Activated T-helper 2 cell treated with anti-CD3 and anti-CD28 coated beads, Interferon-gamma antibody, Interleukin-2, Interleukin-4, amounts not matched to agents 10 μg/mL and 5 μg/mL and 100 μg/mL, durations not matched to agents 14 hours and 24 hours and 36 hours (primary cell): ENCODE measurements at regions not wholly inside any gene's neighbourhood (a gene's known extent, or its start where the extent isn't known, plus 50 kb on each side); places are given as distances from the start of the nearest gene placed in this dataset.
"Not testable (repeated sequence)": the region's sequence is repeated elsewhere in the genome, so short reads cannot be mapped to it uniquely, and the experiment has no call there.

Experiments used
- DNase-seq: peaks from one replicate; pipeline ENCODE4 v3.0.0; 2021; ENCODE audit warnings: low spot score
- H3K27ac Mint-ChIP-seq: one replicate; pipeline ENCODE4 v1.8.0; 2021; ENCODE audit warnings: mixed read lengths
- H3K27me3 Mint-ChIP-seq: one replicate; pipeline ENCODE4 v1.8.0; 2021; ENCODE audit warnings: low read depth, mixed read lengths
- H3K36me3 Mint-ChIP-seq: one replicate; pipeline ENCODE4 v1.8.0; 2021; ENCODE audit warnings: low read depth, mixed read lengths
- H3K4me1 Mint-ChIP-seq: one replicate; pipeline ENCODE4 v1.8.0; 2021; ENCODE audit warnings: low read depth, mixed read lengths
- H3K4me3 Mint-ChIP-seq: one replicate; pipeline ENCODE4 v1.8.0; 2021; ENCODE audit warnings: low read depth, mild to moderate bottlenecking, moderate library complexity, mixed read lengths
- H3K9me3 Mint-ChIP-seq: one replicate; pipeline ENCODE4 v1.8.0; 2021; ENCODE audit warnings: mixed read lengths
- intact Hi-C: fragments of 100-400 bp; cut with micrococcal nuclease; formaldehyde crosslinking; loops from one replicate; pipeline ENCODE4 v1.15.1; 2023

DNA sequence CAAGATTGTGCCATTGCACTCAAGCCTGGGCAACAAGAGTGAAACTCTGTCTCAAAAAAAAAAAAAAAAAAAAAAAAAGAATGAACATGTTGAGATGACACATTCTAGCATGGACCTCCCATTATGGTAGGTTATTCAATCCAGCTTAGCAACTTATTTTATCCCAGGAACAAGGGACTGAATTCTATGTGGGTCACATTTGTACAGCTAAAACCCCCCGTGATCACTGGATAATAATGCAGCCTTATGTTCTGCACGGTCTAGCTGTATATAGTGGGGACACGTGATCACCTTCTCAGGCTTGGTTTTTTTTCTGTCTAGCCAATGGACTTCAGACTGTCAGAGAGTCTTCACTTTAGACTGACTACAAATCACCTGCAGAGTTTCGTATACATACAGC, 115.2 kb upstream of the FRG1 start:
- Mint-ChIP-seq H3K36me3 (no peaks in the 10 kb centered on the region), H3K27ac (no peak overlapping the region), H3K9me3 (no peaks in the 10 kb centered on the region), H3K4me3 (no peak overlapping the region), H3K4me1 (no peaks in the 10 kb centered on the region), H3K27me3 (no peaks in the 10 kb centered on the region)
- intact Hi-C loops, result no loop called here
- DNase-seq, result no peak

DNA sequence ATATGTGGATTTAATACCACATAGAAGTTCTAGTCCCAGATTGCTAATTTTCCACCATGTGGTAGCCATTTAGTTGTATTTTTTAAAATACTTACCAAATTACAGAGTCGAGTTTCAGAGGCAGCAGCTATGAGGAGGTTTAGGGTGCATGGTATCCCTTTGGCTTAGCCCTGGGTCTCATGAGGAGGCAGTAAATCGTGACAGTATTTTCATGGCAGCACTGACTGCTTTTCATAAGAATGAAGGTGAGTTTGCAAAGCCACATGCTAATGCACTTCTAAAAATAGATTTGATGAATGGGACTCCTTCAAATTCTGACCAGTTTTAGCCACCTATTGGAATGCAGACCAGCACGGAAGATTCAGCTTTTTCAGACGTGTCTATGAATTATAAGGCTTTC, 114.0 kb upstream of the FRG1 start:
- no peak for DNase-seq
- Mint-ChIP-seq H3K4me1 (no peaks in the 10 kb centered on the region), H3K9me3 (no peaks in the 10 kb centered on the region), H3K4me3 (no peak overlapping the region), H3K36me3 (no peaks in the 10 kb centered on the region), H3K27ac (no peak overlapping the region), H3K27me3 (no peaks in the 10 kb centered on the region)
- intact Hi-C loops, result no loop called here

DNA sequence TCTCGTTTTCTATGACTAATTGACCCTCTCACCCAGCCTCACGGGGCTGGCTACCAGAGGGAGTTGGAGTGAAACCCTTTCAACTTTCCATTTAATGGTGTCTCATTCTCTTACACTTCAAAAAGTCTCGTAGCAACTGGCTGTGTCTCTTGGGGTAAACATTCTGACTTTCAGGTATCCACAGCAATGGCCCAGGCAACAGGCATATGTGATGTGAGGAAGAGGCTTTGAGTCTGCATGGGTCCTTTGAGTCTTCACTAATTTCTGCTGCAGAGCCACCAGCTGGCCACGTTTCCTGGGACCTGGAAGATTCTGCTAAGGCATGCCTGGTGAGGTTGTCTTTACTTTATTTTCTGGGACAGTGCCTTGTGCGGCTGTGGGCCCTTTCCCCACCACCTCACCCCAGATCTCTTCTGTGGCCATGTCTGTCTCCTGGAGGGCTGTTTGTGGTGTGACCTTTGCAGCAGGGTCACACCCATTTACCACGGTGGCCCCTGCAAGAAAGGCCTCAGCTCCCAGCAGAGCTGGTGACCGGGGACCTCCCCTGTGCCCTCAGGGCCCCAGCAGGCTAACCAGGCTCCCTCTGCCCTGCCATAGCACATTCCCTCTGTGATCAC, 112.5 kb upstream of the FRG1 start:
- H3K9me3 Mint-ChIP-seq, result no peaks in the 10 kb centered on the region
- no peaks in the 10 kb centered on the region for H3K36me3 Mint-ChIP-seq
- H3K4me1 Mint-ChIP-seq, result no peaks in the 10 kb centered on the region

DNA sequence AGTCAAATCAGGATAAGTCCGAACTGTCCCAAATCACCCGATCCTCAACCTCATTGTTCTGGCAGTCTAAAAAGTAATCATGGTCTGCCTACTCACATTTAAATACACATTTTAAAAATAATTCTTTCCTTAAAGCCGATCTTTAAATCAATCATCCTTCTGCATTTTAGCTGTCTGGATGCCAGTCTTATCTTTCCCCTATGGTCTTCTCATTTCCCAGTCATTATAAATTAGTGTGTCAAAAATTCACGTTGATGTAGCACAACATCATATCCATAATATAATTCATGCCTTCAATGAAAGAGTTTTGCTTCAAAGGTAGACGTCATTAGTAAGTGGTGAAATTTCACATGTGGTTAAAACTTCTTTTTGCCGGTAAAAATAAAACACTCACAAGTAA, 108.1 kb upstream of the FRG1 start:
- Mint-ChIP-seq H3K27ac (no peak overlapping the region), H3K36me3 (no peaks in the 10 kb centered on the region), H3K27me3 (no peaks in the 10 kb centered on the region), H3K4me3 (no peak overlapping the region), H3K9me3 (peaks cover 4% of the 10 kb centered on the region), H3K4me1 (no peaks in the 10 kb centered on the region)
- intact Hi-C loops, result no loop called here
- DNase-seq, result no peak

More for the DNA sequence above, 112.5 kb upstream of the FRG1 start:
- Mint-ChIP-seq H3K27me3 (no peaks in the 10 kb centered on the region), H3K27ac (no peak overlapping the region), H3K4me3 (no peak overlapping the region)
- intact Hi-C loops, result no loop called here
- DNase-seq, result no peak

DNA sequence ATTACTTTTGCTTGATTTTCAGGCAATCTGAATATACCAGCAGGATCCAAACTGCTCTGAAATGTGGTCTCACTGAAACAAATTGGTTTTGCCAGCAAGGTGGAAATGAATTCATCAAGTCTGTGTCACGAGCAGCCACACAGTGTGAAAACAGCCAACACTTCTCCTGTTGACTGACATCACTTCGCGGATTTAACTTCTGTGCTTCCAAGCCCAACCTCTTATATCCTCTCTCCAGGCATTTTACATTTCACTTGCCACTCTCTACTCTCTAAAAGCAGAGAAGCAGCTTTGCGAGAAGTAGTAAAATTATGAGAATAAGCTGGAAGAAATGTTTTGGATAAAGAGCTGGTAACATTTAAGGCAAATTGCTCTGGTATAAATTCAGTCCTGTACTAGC, 106.1 kb upstream of the FRG1 start:
- H3K36me3 Mint-ChIP-seq, result no peaks in the 10 kb centered on the region
- no peak overlapping the region for H3K4me3 Mint-ChIP-seq
- DNase-seq, result no peak
- no peaks in the 10 kb centered on the region for H3K27me3 Mint-ChIP-seq
- no peaks in the 10 kb centered on the region for H3K4me1 Mint-ChIP-seq
- H3K27ac Mint-ChIP-seq, result no peak overlapping the region
- intact Hi-C loops, result no loop called here
- H3K9me3 Mint-ChIP-seq, result peaks cover 4% of the 10 kb centered on the region

DNA sequence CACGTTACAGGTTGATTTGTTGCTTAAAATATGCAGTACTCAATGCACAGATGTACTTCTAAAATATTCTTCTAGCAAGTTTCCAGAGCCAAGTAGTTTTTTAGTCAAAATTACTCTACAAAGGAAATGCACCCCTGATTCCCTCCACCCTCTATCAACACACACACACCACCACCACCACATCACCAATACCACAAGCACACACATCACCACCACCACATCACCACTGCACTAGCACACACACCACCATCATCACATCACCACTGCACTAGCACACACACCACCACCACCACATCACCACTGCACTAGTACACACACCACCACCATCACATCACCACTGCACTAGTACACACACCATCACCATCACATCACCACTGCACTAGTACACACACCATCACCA, 105.2 kb upstream of the FRG1 start:
- DNase-seq, result no peak
- Mint-ChIP-seq H3K36me3 (no peaks in the 10 kb centered on the region), H3K4me3 (no peak overlapping the region), H3K4me1 (no peaks in the 10 kb centered on the region), H3K27me3 (no peaks in the 10 kb centered on the region), H3K9me3 (peaks cover 4% of the 10 kb centered on the region), H3K27ac (no peak overlapping the region)
- intact Hi-C loops, result no loop called here

DNA sequence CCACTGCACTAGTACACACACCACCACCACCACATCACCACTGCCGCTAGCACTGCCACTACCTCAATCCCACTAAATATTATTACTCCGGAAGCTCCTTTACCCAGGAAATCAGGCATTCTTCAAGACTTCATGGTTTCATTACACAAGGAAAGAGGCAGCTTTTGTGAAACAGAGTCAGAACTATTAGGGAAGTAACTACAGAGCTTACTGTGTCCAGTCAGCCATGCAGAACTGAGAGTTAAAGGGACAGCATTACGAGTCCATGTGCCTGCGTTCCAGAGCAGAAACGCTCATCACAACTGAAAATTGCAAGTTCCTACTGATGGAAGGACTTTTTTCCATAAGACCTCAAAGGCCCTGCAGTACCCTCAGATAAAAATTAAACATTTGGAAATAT, 103.2 kb upstream of the FRG1 start:
- Mint-ChIP-seq H3K4me1 (no peaks in the 10 kb centered on the region), H3K9me3 (peaks cover 4% of the 10 kb centered on the region), H3K36me3 (no peaks in the 10 kb centered on the region), H3K27me3 (no peaks in the 10 kb centered on the region), H3K4me3 (no peak overlapping the region), H3K27ac (no peak overlapping the region)
- DNase-seq, result no peak
- intact Hi-C loops, result no loop called here

DNA sequence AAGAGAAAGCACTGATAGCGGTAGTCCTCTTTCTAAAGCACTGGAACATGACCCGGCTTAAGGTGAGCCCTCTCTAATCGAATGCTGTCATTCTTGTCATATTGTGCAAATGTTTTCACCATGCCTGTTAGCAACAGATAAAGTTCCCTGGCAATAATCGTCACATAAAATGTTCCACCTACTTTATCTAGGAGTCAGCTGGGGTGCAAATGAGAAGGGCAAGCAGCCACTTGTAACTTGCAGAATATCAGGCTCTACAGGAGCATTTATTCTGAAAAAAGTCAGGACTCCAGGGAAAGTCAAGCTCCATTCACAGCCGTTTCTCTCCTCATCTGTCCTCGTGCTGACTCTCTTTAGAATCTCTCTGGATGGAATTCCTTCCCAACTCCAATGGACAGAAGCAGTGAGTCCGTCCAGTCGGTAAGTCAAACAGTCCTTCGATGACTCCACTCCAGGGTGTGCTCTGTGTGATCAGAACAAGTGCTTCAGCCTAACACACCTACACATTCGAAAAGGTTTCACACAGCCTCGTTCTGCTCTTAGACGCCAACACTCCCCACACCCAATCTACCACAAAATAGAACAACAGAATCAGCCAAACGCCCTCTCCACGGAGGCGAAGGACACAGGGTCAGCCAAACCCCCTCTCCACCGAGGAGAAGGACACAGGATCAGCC, 101.7 kb upstream of the FRG1 start:
- no peak overlapping the region for H3K27ac Mint-ChIP-seq
- H3K27me3 Mint-ChIP-seq, result no peaks in the 10 kb centered on the region
- no peak for DNase-seq
- H3K4me1 Mint-ChIP-seq, result no peaks in the 10 kb centered on the region
- H3K9me3 Mint-ChIP-seq, result peaks cover 4% of the 10 kb centered on the region
- no peak overlapping the region for H3K4me3 Mint-ChIP-seq
- H3K36me3 Mint-ChIP-seq, result no peaks in the 10 kb centered on the region
- intact Hi-C loops, result no loop called here

DNA sequence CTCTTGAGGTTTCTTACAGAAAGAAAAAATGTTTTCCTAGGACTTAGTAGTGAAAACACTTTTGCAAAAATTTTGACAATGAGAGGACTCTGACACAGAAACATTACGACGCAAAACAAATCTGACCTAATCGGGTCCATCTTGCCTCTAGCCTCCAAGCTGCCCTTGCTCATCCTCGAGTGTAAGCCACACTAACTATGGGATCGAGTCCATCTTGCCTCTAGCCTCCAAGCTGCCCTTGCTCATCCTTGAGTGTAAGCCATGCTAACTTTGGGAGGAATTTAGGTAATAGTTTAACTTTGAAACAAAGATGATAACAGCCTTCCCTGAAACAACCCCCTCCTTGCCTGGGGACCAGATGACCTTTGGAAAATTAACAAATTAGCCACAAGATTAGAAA, 100.3 kb upstream of the FRG1 start:
- intact Hi-C loops, result no loop called here
- Mint-ChIP-seq H3K27me3 (no peaks in the 10 kb centered on the region), H3K36me3 (no peaks in the 10 kb centered on the region), H3K9me3 (peaks cover 4% of the 10 kb centered on the region), H3K4me1 (no peaks in the 10 kb centered on the region), H3K4me3 (no peak overlapping the region), H3K27ac (no peak overlapping the region)
- no peak for DNase-seq

DNA sequence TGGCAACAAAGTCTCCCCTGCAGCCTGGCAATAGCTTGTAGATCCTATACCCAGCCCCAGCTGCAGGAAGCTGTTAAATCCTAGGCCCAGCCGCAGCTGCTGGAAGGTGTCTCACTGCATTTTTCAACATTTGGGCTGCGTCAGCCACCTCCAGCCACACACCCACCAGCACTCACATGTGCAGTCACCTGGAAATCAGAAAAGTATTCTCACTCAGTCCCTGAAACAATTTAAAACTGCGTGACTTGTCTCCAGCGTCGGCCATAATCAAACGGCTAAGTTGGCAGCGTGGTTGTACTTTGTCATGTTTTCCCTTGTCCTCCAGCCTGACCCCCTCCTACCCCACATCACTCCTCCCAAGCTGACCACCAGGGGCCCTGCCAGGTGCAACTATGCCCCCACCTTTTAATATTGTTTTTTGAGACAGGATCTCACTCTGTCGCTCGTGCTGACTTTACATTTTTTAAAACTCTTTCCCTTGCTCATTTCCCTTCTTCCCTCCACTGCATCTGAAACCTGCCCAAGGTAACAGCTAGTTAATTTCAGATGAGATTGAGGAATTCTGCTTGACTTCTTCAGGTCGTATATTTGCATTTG, 97.2 kb upstream of the FRG1 start:
- intact Hi-C loops, result no loop called here
- Mint-ChIP-seq H3K4me1 (no peaks in the 10 kb centered on the region), H3K36me3 (no peaks in the 10 kb centered on the region), H3K9me3 (peaks cover 8% of the 10 kb centered on the region), H3K4me3 (no peak overlapping the region), H3K27me3 (no peaks in the 10 kb centered on the region), H3K27ac (no peak overlapping the region)
- no peak for DNase-seq

DNA sequence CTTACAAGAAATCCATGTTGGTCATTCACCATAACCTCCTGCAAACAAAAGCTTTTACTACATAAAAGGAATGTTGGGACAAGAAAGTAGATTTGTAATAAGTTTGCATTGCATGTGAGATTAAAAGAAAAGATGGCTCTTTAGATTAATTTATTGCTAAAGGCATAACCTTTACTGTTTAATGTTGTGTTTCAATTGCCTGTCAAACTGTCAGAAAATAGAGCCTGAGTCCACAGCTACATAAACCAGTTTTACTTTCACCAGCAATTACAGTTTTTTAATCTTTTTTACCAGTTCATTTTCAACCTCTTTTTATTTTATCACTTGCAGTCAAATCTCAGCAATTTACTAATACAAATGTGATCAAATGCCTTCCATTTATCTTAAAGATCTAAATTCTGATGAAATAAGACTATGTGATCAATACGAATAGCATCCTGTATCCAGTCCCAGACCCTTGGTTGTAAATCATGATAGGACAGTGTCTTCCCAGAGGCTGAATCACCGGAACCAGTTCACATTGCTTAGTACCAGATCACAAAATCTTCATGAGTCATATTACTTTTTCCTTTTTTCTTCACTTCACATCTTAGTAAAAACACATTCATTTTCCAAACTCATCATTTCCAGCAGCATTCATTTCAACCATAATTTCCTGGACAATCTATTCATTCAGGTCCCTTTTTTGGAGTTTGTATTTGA, 95.4 kb upstream of the FRG1 start:
- Mint-ChIP-seq H3K27me3 (no peaks in the 10 kb centered on the region), H3K9me3 (peaks cover 8% of the 10 kb centered on the region), H3K4me1 (no peaks in the 10 kb centered on the region), H3K4me3 (no peak overlapping the region), H3K27ac (no peak overlapping the region), H3K36me3 (no peaks in the 10 kb centered on the region)
- DNase-seq, result no peak
- intact Hi-C loops, result no loop called here

DNA sequence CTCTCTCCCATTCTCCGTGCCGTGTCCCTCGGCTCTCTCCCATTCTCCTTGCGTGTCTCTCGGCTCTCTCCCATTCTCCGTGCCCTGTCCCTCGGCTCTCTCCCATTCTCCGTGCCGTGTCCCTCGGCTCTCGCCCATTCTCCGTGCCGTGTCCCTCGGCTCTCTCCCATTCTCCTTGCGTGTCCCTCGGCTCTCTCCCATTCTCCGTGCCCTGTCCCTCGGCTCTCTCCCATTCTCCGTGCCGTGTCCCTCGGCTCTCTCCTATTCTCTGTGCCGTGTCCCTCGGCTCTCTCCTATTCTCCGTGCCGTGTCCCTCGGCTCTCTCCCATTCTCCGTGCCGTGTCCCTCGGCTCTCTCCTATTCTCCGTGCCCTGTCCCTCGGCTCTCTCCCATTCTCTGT, 94.6 kb upstream of the FRG1 start:
- not testable (repeated sequence) for H3K27me3 Mint-ChIP-seq, DNase-seq

DNA sequence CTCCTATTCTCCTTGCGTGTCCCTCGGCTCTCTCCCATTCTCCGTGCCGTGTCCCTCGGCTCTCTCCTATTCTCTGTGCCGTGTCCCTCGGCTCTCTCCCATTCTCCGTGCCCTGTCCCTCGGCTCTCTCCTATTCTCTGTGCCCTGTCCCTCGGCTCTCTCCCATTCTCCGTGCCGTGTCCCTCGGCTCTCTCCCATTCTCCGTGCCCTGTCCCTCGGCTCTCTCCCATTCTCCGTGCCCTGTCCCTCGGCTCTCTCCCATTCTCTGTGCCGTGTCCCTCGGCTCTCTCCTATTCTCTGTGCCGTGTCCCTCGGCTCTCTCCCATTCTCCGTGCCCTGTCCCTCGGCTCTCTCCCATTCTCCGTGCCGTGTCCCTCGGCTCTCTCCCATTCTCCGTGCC, 94.1 kb upstream of the FRG1 start:
- H3K4me1 Mint-ChIP-seq, H3K36me3 Mint-ChIP-seq, H3K9me3 Mint-ChIP-seq, intact Hi-C loops, H3K4me3 Mint-ChIP-seq, H3K27ac Mint-ChIP-seq, H3K27me3 Mint-ChIP-seq, DNase-seq: not testable (repeated sequence)

More for the DNA sequence above, 94.6 kb upstream of the FRG1 start:
- H3K9me3 Mint-ChIP-seq, intact Hi-C loops, H3K4me1 Mint-ChIP-seq, H3K4me3 Mint-ChIP-seq, H3K36me3 Mint-ChIP-seq, H3K27ac Mint-ChIP-seq: not testable (repeated sequence)
